Type B pancreatic cell (in vitro differentiated cells): ENCODE measurements at regions not wholly inside any gene's neighbourhood (a gene's known extent, or its start where the extent isn't known, plus 50 kb on each side); places are given as distances from the start of the nearest gene placed in this dataset.

Experiments
- DNase-seq: peaks from one replicate; pipeline ENCODE4 v3.0.0; 2021; ENCODE audit warnings: mixed read lengths; ENCODE audit not compliant: unreplicated experiment; ENCODE audit errors: extremely low spot score
- H3K27ac Mint-ChIP-seq: 2 replicates; pipeline ENCODE4 v1.8.0; 2021; ENCODE audit warnings: mild to moderate bottlenecking, mixed read lengths
- H3K27me3 Mint-ChIP-seq: 2 replicates; pipeline ENCODE4 v1.8.0; 2021; ENCODE audit warnings: mixed read lengths
- H3K36me3 Mint-ChIP-seq: 2 replicates; pipeline ENCODE4 v1.8.0; 2021; ENCODE audit warnings: mixed read lengths
- H3K4me1 Mint-ChIP-seq: one replicate; pipeline ENCODE4 v1.8.0; 2021; ENCODE audit warnings: mixed read lengths; ENCODE audit not compliant: unreplicated experiment
- H3K4me3 Mint-ChIP-seq: 2 replicates; pipeline ENCODE4 v1.8.0; 2021; ENCODE audit warnings: mild to moderate bottlenecking, mixed read lengths
- H3K9me3 Mint-ChIP-seq: 2 replicates; pipeline ENCODE4 v1.8.0; 2021; ENCODE audit warnings: mixed read lengths
- CTCF ChIP-seq: fragments of 200-600 bp; sonication (generic); conservative IDR thresholded peaks from 2 replicates; pipeline ENCODE4 v1.5.0; 2021; ENCODE audit warnings: antibody characterized with exemption, mild to moderate bottlenecking

GRCh38 chr13:47142105-47142504, 245.3 kb upstream of the HTR2A start:
- Mint-ChIP-seq H3K27ac (no peak overlapping the region), H3K9me3 (peaks cover 9% of the 10 kb centered on the region)

GRCh38 chr13:47139519-47139918, 242.7 kb upstream of the HTR2A start:
- no peak overlapping the region for H3K27ac Mint-ChIP-seq
- peaks cover 9% of the 10 kb centered on the region for H3K9me3 Mint-ChIP-seq
- H3K4me3 Mint-ChIP-seq, result no peak overlapping the region
- TF ChIP-seq CTCF, result no peak
- H3K4me1 Mint-ChIP-seq, result peaks cover 20% of the 10 kb centered on the region
- H3K36me3 Mint-ChIP-seq, result no peaks in the 10 kb centered on the region
- DNase-seq, result no peak
- no peaks in the 10 kb centered on the region for H3K27me3 Mint-ChIP-seq

More at GRCh38 chr13:47142105-47142504, 245.3 kb upstream of the HTR2A start:
- no peaks in the 10 kb centered on the region for H3K27me3 Mint-ChIP-seq
- DNase-seq, result no peak
- no peak overlapping the region for H3K4me3 Mint-ChIP-seq
- no peaks in the 10 kb centered on the region for H3K36me3 Mint-ChIP-seq
- TF ChIP-seq CTCF, result no peak
- H3K4me1 Mint-ChIP-seq, result peaks cover 16% of the 10 kb centered on the region

DNA sequence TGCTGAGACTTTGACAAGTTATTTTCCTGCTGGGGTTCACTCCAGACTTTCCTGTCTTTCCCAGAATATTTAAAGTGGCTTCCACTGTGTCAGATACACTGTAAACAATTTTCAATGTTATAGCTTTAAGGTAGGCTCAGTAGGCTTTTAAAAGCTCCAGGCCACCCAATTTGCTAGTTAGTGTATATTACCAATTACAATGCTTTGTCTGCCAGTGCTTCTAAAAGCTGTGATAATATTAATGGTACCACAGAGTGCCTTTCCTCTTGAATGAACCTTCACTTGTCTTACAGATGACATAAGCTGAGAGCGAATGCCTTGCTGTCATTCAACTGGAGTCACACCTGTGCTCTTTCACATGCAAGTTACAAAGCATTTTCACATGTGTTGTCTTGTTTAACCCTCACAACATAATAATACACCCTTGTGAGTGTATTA, 239.7 kb upstream of the HTR2A start:
- no peak overlapping the region for H3K4me3 Mint-ChIP-seq
- TF ChIP-seq CTCF, result no peak
- peaks cover 6% of the 10 kb centered on the region for H3K9me3 Mint-ChIP-seq
- DNase-seq, result no peak
- peaks cover 36% of the 10 kb centered on the region for H3K4me1 Mint-ChIP-seq
- H3K27me3 Mint-ChIP-seq, result no peaks in the 10 kb centered on the region
- H3K27ac Mint-ChIP-seq, result no peak overlapping the region
- no peaks in the 10 kb centered on the region for H3K36me3 Mint-ChIP-seq

GRCh38 chr13:47135800-47136503, 239.1 kb upstream of the HTR2A start:
- peaks cover 3% of the 10 kb centered on the region for H3K9me3 Mint-ChIP-seq
- DNase-seq, result no peak
- H3K27ac Mint-ChIP-seq, result no peak overlapping the region
- H3K4me1 Mint-ChIP-seq, result peaks cover 33% of the 10 kb centered on the region
- TF ChIP-seq CTCF, result no peak
- no peaks in the 10 kb centered on the region for H3K36me3 Mint-ChIP-seq
- H3K4me3 Mint-ChIP-seq, result no peak overlapping the region
- H3K27me3 Mint-ChIP-seq, result no peaks in the 10 kb centered on the region

DNA sequence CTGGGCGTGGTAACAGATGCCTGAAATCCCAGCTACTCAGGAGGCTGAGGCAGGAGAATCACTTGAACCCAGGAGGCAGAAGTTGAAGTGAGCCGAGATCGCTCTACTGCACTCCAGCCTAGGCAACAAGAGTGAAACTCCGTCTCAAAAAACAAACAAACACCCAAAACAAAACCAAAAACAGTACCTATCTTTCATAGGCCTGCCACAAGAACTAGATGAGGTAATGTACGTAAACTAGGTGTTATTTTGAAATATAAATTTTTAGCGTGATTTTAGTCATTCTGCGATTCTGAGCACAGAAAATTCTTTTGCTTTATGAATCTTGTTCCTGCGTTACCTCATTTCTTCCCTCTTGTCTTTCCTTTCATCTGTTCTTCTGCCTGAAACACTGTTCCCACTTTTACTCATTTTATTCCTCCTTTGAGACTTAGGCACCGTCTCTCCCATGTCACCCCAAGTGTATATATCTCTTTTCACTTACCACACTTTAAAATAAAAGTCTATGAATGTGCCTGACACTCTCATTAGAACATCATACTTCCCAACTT, 238.2 kb upstream of the HTR2A start:
- Mint-ChIP-seq H3K4me1 (peaks cover 32% of the 10 kb centered on the region), H3K36me3 (no peaks in the 10 kb centered on the region), H3K9me3 (peaks cover 3% of the 10 kb centered on the region), H3K27ac (no peak overlapping the region), H3K27me3 (no peaks in the 10 kb centered on the region), H3K4me3 (no peak overlapping the region)
- TF ChIP-seq CTCF, result no peak
- no peak for DNase-seq
